Prostate gland (tissue), 2 donors: ENCODE measurements at regions not wholly inside any gene's neighbourhood (a gene's known extent, or its start where the extent isn't known, plus 50 kb on each side); places are given as distances from the start of the nearest gene placed in this dataset.

Source experiments
- DNase-seq: peaks from one replicate; pipeline ENCODE4 v3.0.0-alpha.2; 2019; ENCODE audit warnings: low spot score
- H3K27ac ChIP-seq, 2 donors: fragments of 200-600 bp; sonication (generic); 2 replicates each; pipeline ENCODE4 v1.5.1; 2017 to 2019
- H3K27me3 ChIP-seq: fragments of 200-600 bp; sonication (generic); replicated peaks from 2 replicates; pipeline ENCODE4 v1.5.1; 2019; ENCODE audit not compliant: insufficient read depth
- H3K36me3 ChIP-seq, 2 donors: fragments of 200-600 bp; sonication (generic); 1 replicate in 1 of 2; 2 replicates in 1 of 2; pipeline versions ENCODE4 v1.5.1 to v1.8.1; 2017 to 2019
- H3K4me1 ChIP-seq: fragments of 200-600 bp; sonication (generic); replicated peaks from 2 replicates; pipeline ENCODE4 v1.5.1; 2019
- H3K4me3 ChIP-seq, 2 donors: fragments of 200-600 bp; sonication (generic); 2 replicates each; pipeline ENCODE4 v1.5.1; 2017 to 2019
- H3K9me3 ChIP-seq: fragments of 200-600 bp; sonication (generic); 2 replicates; pipeline ENCODE4 v1.5.1; 2017
- CTCF ChIP-seq, 4 experiments: fragments of 200-600 bp in 2 of 4; fragments of 450-650 bp in 2 of 4; sonication (generic) in 2 of 4; IDR thresholded peaks; 1 replicate in 3 of 4; 2 replicates in 1 of 4; pipeline ENCODE4 v1.5.1; 2016 to 2019; ENCODE audit warnings: antibody characterized with exemption in 4 of 4, mild to moderate bottlenecking in 2 of 4, moderate library complexity in 2 of 4
- POLR2A ChIP-seq: fragments of 450-650 bp; IDR thresholded peaks from one replicate; pipeline ENCODE4 v1.6.1; 2016; ENCODE audit warnings: antibody characterized with exemption, mild to moderate bottlenecking
- POLR2AphosphoS5 ChIP-seq: sonication (generic); formaldehyde crosslinking; IDR thresholded peaks from one replicate; pipeline ENCODE4 v1.6.1; 2017; ENCODE audit warnings: antibody characterized with exemption
- WGBS: methylation state at CpG from one replicate; pipeline ENCODE4 v1.1.5; 2018; 5-methylcytosine and 5-hydroxymethylcytosine counted together
- intact Hi-C: fragments of 100-400 bp; cut with DNase I; formaldehyde crosslinking; loops from one replicate; pipeline ENCODE4 v1.14.2; 2022

GRCh38 chr6:94131271-94131670 is 711.9 kb upstream of the EPHA7 start:
- H3K4me1 ChIP-seq: no peaks in the 10 kb centered on the region
- no peak overlapping the region for H3K27ac ChIP-seq
- TF ChIP-seq POLR2A (no peak), POLR2AphosphoS5 (no peak), CTCF (IDR thresholded peaks at IDR 0.05) (no peak)
- H3K4me3 ChIP-seq: no peak overlapping the region
- H3K36me3 ChIP-seq: no peaks in the 10 kb centered on the region
- intact Hi-C loops: no loop called here
- no peak for DNase-seq
- no peaks in the 10 kb centered on the region for H3K9me3 ChIP-seq
- 96% methylated on average over 2 of the region's 2 CpGs for WGBS
- H3K27me3 ChIP-seq: no peaks in the 10 kb centered on the region

GRCh38 chr6:94130478-94130877 is 711.1 kb upstream of the EPHA7 start:
- H3K9me3 ChIP-seq: no peaks in the 10 kb centered on the region
- WGBS: 9% methylated on average over 1 of the region's 1 CpG

GRCh38 chr6:94129926-94130325 is 710.6 kb upstream of the EPHA7 start:
- TF ChIP-seq CTCF (IDR thresholded peaks at IDR 0.05) (no peak), POLR2AphosphoS5 (no peak), POLR2A (no peak)
- no peaks in the 10 kb centered on the region for H3K36me3 ChIP-seq
- H3K27ac ChIP-seq: no peak overlapping the region
- no peak for DNase-seq
- intact Hi-C loops: no loop called here
- H3K4me1 ChIP-seq: no peaks in the 10 kb centered on the region
- no peak overlapping the region for H3K4me3 ChIP-seq
- H3K9me3 ChIP-seq: no peaks in the 10 kb centered on the region
- no peaks in the 10 kb centered on the region for H3K27me3 ChIP-seq

More at GRCh38 chr6:94130478-94130877, 711.1 kb upstream of the EPHA7 start:
- no peak for DNase-seq
- no peaks in the 10 kb centered on the region for H3K36me3 ChIP-seq
- intact Hi-C loops: no loop called here
- H3K27ac ChIP-seq: no peak overlapping the region
- no peaks in the 10 kb centered on the region for H3K27me3 ChIP-seq
- H3K4me3 ChIP-seq: no peak overlapping the region
- TF ChIP-seq POLR2AphosphoS5: no peak
- TF ChIP-seq POLR2A: no peak
- no peak for TF ChIP-seq CTCF (IDR thresholded peaks at IDR 0.05)
- H3K4me1 ChIP-seq: no peaks in the 10 kb centered on the region

- no peak overlapping the region for H3K4me3 ChIP-seq
- WGBS: 33% methylated on average over 1 of the region's 1 CpG
- H3K9me3 ChIP-seq: no peaks in the 10 kb centered on the region
- DNase-seq: no peak
- TF ChIP-seq POLR2A: no peak
- no peak for TF ChIP-seq CTCF (IDR thresholded peaks at IDR 0.05)
- no peak for TF ChIP-seq POLR2AphosphoS5
- intact Hi-C loops: no loop called here
- H3K4me1 ChIP-seq: no peaks in the 10 kb centered on the region
- no peak overlapping the region for H3K27ac ChIP-seq
- H3K36me3 ChIP-seq: no peaks in the 10 kb centered on the region
- no peaks in the 10 kb centered on the region for H3K27me3 ChIP-seq
Measured at GRCh38 chr6:94127716-94128115, 708.4 kb upstream of the EPHA7 start.

- Histone ChIP-seq H3K4me3 (no peak overlapping the region), H3K9me3 (no peaks in the 10 kb centered on the region), H3K27ac (no peak overlapping the region), H3K4me1 (no peaks in the 10 kb centered on the region), H3K27me3 (no peaks in the 10 kb centered on the region), H3K36me3 (no peaks in the 10 kb centered on the region)
- DNase-seq: no peak
- TF ChIP-seq POLR2A: no peak
- TF ChIP-seq CTCF (IDR thresholded peaks at IDR 0.05): no peak
- WGBS: 84% methylated on average over 1 of the region's 1 CpG
- intact Hi-C loops: no loop called here
Measured at GRCh38 chr6:94124333-94124732, 705.0 kb upstream of the EPHA7 start.
